Esophagus muscularis mucosa (tissue), 3 donors: ENCODE measurements at regions not wholly inside any gene's neighbourhood (a gene's known extent, or its start where the extent isn't known, plus 50 kb on each side); places are given as distances from the start of the nearest gene placed in this dataset.

Experiments
- CTCF ChIP-seq, 3 experiments: fragments of 200-600 bp in 2 of 3; fragments of 450-650 bp in 1 of 3; sonication (generic) in 2 of 3; IDR thresholded peaks; one replicate each; pipeline ENCODE4 v1.5.1; 2017 to 2019; ENCODE audit warnings: antibody characterized with exemption in 3 of 3, mild to moderate bottlenecking in 2 of 3, moderate library complexity in 1 of 3
- POLR2A ChIP-seq: fragments of 450-650 bp; IDR thresholded peaks from one replicate; pipeline ENCODE4 v1.6.1; 2017; ENCODE audit warnings: antibody characterized with exemption, moderate library complexity, mild to moderate bottlenecking, low read depth
- POLR2AphosphoS5 ChIP-seq, 2 donors: sonication (generic); formaldehyde crosslinking; IDR thresholded peaks; one replicate each; pipeline ENCODE4 v1.6.1; 2017; ENCODE audit warnings: antibody characterized with exemption in 2 of 2

- TF ChIP-seq POLR2A (no peak), CTCF (IDR thresholded peaks at IDR 0.05) (no peak), POLR2AphosphoS5 (IDR thresholded peaks at IDR 0.05) (no peak)
Measured at GRCh38 chr6:89013438-89013837, 50.0 kb upstream of the RNGTT start.
